Sigmoid colon (tissue), 4 donors: ENCODE measurements at regions not wholly inside any gene's neighbourhood (a gene's known extent, or its start where the extent isn't known, plus 50 kb on each side); places are given as distances from the start of the nearest gene placed in this dataset.

ENCODE experiments used
- CTCF ChIP-seq, 4 experiments: fragments of 450-650 bp in 3 of 4; fragments of 200-600 bp in 1 of 4; IDR thresholded peaks; one replicate each; pipeline ENCODE4 v1.5.1; 2016 to 2019; ENCODE audit warnings: antibody characterized with exemption in 4 of 4, mild to moderate bottlenecking in 3 of 4, moderate library complexity in 2 of 4
- EP300 ChIP-seq, 4 donors: sonication (generic); formaldehyde crosslinking; IDR thresholded peaks; one replicate each; pipeline ENCODE4 v1.6.1; 2017; ENCODE audit warnings: antibody characterized with exemption in 4 of 4
- POLR2A ChIP-seq, 2 donors: fragments of 450-650 bp; IDR thresholded peaks; one replicate each; pipeline ENCODE4 v1.6.1; 2016; ENCODE audit warnings: antibody characterized with exemption in 2 of 2, mild to moderate bottlenecking in 2 of 2, moderate library complexity in 2 of 2
- POLR2AphosphoS5 ChIP-seq, 4 donors: sonication (generic); formaldehyde crosslinking; IDR thresholded peaks; one replicate each; pipeline ENCODE4 v1.6.1; 2017; ENCODE audit warnings: antibody characterized with exemption in 4 of 4

- TF ChIP-seq CTCF (IDR thresholded peaks at IDR 0.05) (no peak), POLR2AphosphoS5 (IDR thresholded peaks at IDR 0.05) (no peak), POLR2A (IDR thresholded peaks at IDR 0.05) (no peak), EP300 (IDR thresholded peaks at IDR 0.05) (no peak)
Measured at GRCh38 chr5:158304607-158305006, 445.7 kb upstream of the CLINT1 start.
